Stomach (tissue), 4 donors: ENCODE measurements at regions not wholly inside any gene's neighbourhood (a gene's known extent, or its start where the extent isn't known, plus 50 kb on each side); places are given as distances from the start of the nearest gene placed in this dataset.

Experiments used
- CTCF ChIP-seq, 7 experiments: fragments of 450-650 bp in 4 of 7; fragments of 200-600 bp in 3 of 7; sonication (generic) in 3 of 7; IDR thresholded peaks; one replicate each; pipeline ENCODE4 v1.5.1; 2016 to 2019; ENCODE audit warnings: antibody characterized with exemption in 7 of 7, control low read depth in 2 of 7, mild to moderate bottlenecking in 1 of 7
- EP300 ChIP-seq: sonication (generic); formaldehyde crosslinking; IDR thresholded peaks from one replicate; pipeline ENCODE4 v1.6.1; 2017; ENCODE audit warnings: antibody characterized with exemption
- POLR2A ChIP-seq, 4 donors: fragments of 450-650 bp; IDR thresholded peaks; one replicate each; pipeline ENCODE4 v1.6.1; 2016; ENCODE audit warnings: antibody characterized with exemption in 4 of 4, control low read depth in 2 of 4, mild to moderate bottlenecking in 1 of 4, moderate library complexity in 1 of 4

- no peak for TF ChIP-seq POLR2A (IDR thresholded peaks at IDR 0.05)
- no peak for TF ChIP-seq CTCF (IDR thresholded peaks at IDR 0.05)
- no peak for TF ChIP-seq EP300
Measured at GRCh38 chr13:104297075-104297474, 1230.9 kb upstream of the SLC10A2 start.
